ENCODE measurements at regions not wholly inside any gene's neighbourhood (a gene's known extent, or its start where the extent isn't known, plus 50 kb on each side); places are given as distances from the start of the nearest gene placed in this dataset.

GRCh38 chr10:113263056-113263455, 289.8 kb upstream of the HABP2 start:
- H2AFZ ChIP-seq (ENCODE audit: low read length): no peak overlapping the region

GRCh38 chr10:113264333-113265131, 288.3 kb upstream of the HABP2 start:
- H3K27me3 ChIP-seq (ENCODE audit: control insufficient read depth in 3 of 3, insufficient read depth in 3 of 3, low read depth in 1 of 3, low read length in 3 of 3): peaks cover 0 to 3% (median 0%) of the 10 kb centered on the region in 3 experiments
- WGBS, 2 donors (ENCODE audit: extremely low coverage in 2 of 2, insufficient read length in 2 of 2, insufficient replicate concordance in 1 of 2): no CpG with 5 or more reads among the region's 11 CpGs
- peak overlapping the region; percentile 86 for H3K18ac ChIP-seq (ENCODE audit: low read length)
- H3K4ac ChIP-seq (ENCODE audit: low read length): peak overlapping the region; percentile 45
- H3K36me3 ChIP-seq (replicated peaks in 1 of 2; ENCODE audit: control insufficient read depth in 2 of 2, insufficient read depth in 2 of 2, low read length in 2 of 2): no peaks in the 10 kb centered on the region
- H3K23ac ChIP-seq (ENCODE audit: low read depth, low read length, poor library complexity): no peak overlapping the region
- no peak overlapping the region for H2AFZ ChIP-seq (ENCODE audit: low read length)
- DNase-seq (ENCODE audit: low spot score): peak; percentile 47
- H2BK5ac ChIP-seq (ENCODE audit: low read length): no peak overlapping the region
- no peak overlapping the region for H3K4me3 ChIP-seq (ENCODE audit: low read length in 2 of 2)
- no peaks in the 10 kb centered on the region for H3K79me1 ChIP-seq (ENCODE audit: low read depth, low read length)
- H3K9me3 ChIP-seq (replicated peaks in 1 of 2; ENCODE audit: control insufficient read depth in 2 of 2, insufficient read depth in 1 of 2, low read depth in 1 of 2, low read length in 2 of 2): peaks cover 2% of the 10 kb centered on the region in 2 donors
- peak overlapping the region; percentile 51 for H3K27ac ChIP-seq (replicated peaks; ENCODE audit: low read length)
- peak overlapping the region; percentile 58 for H2AK5ac ChIP-seq (ENCODE audit: low read depth, low read length)
- no peak overlapping the region for H2BK15ac ChIP-seq (ENCODE audit: low read length)
- no peak overlapping the region for H3K14ac ChIP-seq (ENCODE audit: low read length)
- H3K9ac ChIP-seq (ENCODE audit: low read depth, low read length, poor library complexity): no peak overlapping the region
- no peak overlapping the region for H4K91ac ChIP-seq (ENCODE audit: low read depth, low read length, poor library complexity)
- H2BK120ac ChIP-seq (ENCODE audit: low read depth, low read length): no peak overlapping the region
- peaks cover 0 to 37% of the 10 kb centered on the region in 2 donors for H3K4me1 ChIP-seq (ENCODE audit: control insufficient read depth in 2 of 2, insufficient read depth in 1 of 2, low read depth in 1 of 2, low read length in 2 of 2)
- peak overlapping the region; percentile 93 for H2BK12ac ChIP-seq (ENCODE audit: low read length)
- H3K4me2 ChIP-seq (ENCODE audit: insufficient read depth, low read length, poor library complexity, severe bottlenecking): no peak overlapping the region
- H4K8ac ChIP-seq (ENCODE audit: low read depth, low read length): peak overlapping the region; percentile 17

More at GRCh38 chr10:113263056-113263455, 289.8 kb upstream of the HABP2 start:
- Histone ChIP-seq H3K9me3 (replicated peaks in 1 of 2; ENCODE audit: control insufficient read depth in 2 of 2, insufficient read depth in 1 of 2, low read depth in 1 of 2, low read length in 2 of 2) (peaks cover 2% of the 10 kb centered on the region in 2 donors), H3K79me1 (ENCODE audit: low read depth, low read length) (no peaks in the 10 kb centered on the region), H3K23ac (ENCODE audit: low read depth, low read length, poor library complexity) (no peak overlapping the region), H2BK15ac (ENCODE audit: low read length) (no peak overlapping the region), H3K27me3 (ENCODE audit: control insufficient read depth in 3 of 3, insufficient read depth in 3 of 3, low read depth in 1 of 3, low read length in 3 of 3) (peaks cover 0 to 3% (median 0%) of the 10 kb centered on the region in 3 experiments), H3K9ac (ENCODE audit: low read depth, low read length, poor library complexity) (no peak overlapping the region), H4K91ac (ENCODE audit: low read depth, low read length, poor library complexity) (no peak overlapping the region), H3K4ac (ENCODE audit: low read length) (no peak overlapping the region), H3K4me3 (ENCODE audit: low read length in 2 of 2) (no peak overlapping the region), H2BK120ac (ENCODE audit: low read depth, low read length) (no peak overlapping the region), H3K4me1 (ENCODE audit: control insufficient read depth in 2 of 2, insufficient read depth in 1 of 2, low read depth in 1 of 2, low read length in 2 of 2) (peaks cover 0 to 37% of the 10 kb centered on the region in 2 donors), H2AK5ac (ENCODE audit: low read depth, low read length) (no peak overlapping the region), H3K18ac (ENCODE audit: low read length) (peak overlapping the region; percentile 46), H3K4me2 (ENCODE audit: insufficient read depth, low read length, poor library complexity, severe bottlenecking) (no peak overlapping the region), H2BK12ac (ENCODE audit: low read length) (no peak overlapping the region), H3K27ac (replicated peaks; ENCODE audit: low read length) (no peak overlapping the region), H4K8ac (ENCODE audit: low read depth, low read length) (no peak overlapping the region), H2BK5ac (ENCODE audit: low read length) (no peak overlapping the region), H3K36me3 (replicated peaks in 1 of 2; ENCODE audit: control insufficient read depth in 2 of 2, insufficient read depth in 2 of 2, low read length in 2 of 2) (no peaks in the 10 kb centered on the region), H3K14ac (ENCODE audit: low read length) (no peak overlapping the region)
- no peak for DNase-seq (ENCODE audit: low spot score)
- no CpG with 5 or more reads among the region's 3 CpGs for WGBS, 2 donors (ENCODE audit: extremely low coverage in 2 of 2, insufficient read length in 2 of 2, insufficient replicate concordance in 1 of 2)

DNA sequence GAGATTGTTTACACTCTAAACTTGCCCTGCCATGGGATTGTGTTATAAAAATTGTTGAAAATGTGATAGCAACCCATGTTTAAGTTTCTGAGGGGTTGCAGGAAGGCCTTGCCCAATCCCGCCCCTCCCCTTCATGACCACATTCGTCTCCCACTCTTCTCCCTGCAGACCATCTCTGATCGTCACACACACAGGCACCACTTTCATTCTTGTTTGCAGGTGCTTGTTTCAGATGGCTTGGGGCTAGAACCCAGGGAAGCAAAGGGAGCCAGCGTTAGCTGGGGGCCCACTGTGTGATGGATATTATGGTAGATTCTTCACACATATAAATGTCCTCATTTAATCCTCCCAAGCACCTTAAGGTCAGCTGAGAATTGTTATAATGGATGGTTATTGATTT, 286.7 kb upstream of the HABP2 start:
- peaks cover 0 to 3% (median 0%) of the 10 kb centered on the region in 3 experiments for H3K27me3 ChIP-seq (ENCODE audit: control insufficient read depth in 3 of 3, insufficient read depth in 3 of 3, low read depth in 1 of 3, low read length in 3 of 3)
- DNase-seq (ENCODE audit: low spot score): no peak
- no peak overlapping the region for H2BK120ac ChIP-seq (ENCODE audit: low read depth, low read length)
- H2AFZ ChIP-seq (ENCODE audit: low read length): no peak overlapping the region
- no peaks in the 10 kb centered on the region for H3K36me3 ChIP-seq (replicated peaks in 1 of 2; ENCODE audit: control insufficient read depth in 2 of 2, insufficient read depth in 2 of 2, low read length in 2 of 2)
- no CpG with 5 or more reads among the region's 4 CpGs for WGBS, 2 donors (ENCODE audit: extremely low coverage in 2 of 2, insufficient read length in 2 of 2, insufficient replicate concordance in 1 of 2)
- H2BK5ac ChIP-seq (ENCODE audit: low read length): no peak overlapping the region
- no peak overlapping the region for H3K4me3 ChIP-seq (ENCODE audit: low read length in 2 of 2)
- H2BK12ac ChIP-seq (ENCODE audit: low read length): no peak overlapping the region
- H3K4me1 ChIP-seq (ENCODE audit: control insufficient read depth in 2 of 2, insufficient read depth in 1 of 2, low read depth in 1 of 2, low read length in 2 of 2): peaks cover 0 to 26% of the 10 kb centered on the region in 2 donors
- H3K23ac ChIP-seq (ENCODE audit: low read depth, low read length, poor library complexity): no peak overlapping the region
- no peak overlapping the region for H4K91ac ChIP-seq (ENCODE audit: low read depth, low read length, poor library complexity)
- no peak overlapping the region for H2AK5ac ChIP-seq (ENCODE audit: low read depth, low read length)
- no peak overlapping the region for H4K8ac ChIP-seq (ENCODE audit: low read depth, low read length)
- no peak overlapping the region for H3K27ac ChIP-seq (replicated peaks; ENCODE audit: low read length)
- H3K14ac ChIP-seq (ENCODE audit: low read length): no peak overlapping the region
- no peak overlapping the region for H3K9ac ChIP-seq (ENCODE audit: low read depth, low read length, poor library complexity)
- H3K18ac ChIP-seq (ENCODE audit: low read length): no peak overlapping the region
- H3K4ac ChIP-seq (ENCODE audit: low read length): no peak overlapping the region
- H3K9me3 ChIP-seq (replicated peaks in 1 of 2; ENCODE audit: control insufficient read depth in 2 of 2, insufficient read depth in 1 of 2, low read depth in 1 of 2, low read length in 2 of 2): peaks cover 2% of the 10 kb centered on the region in 2 donors
- H2BK15ac ChIP-seq (ENCODE audit: low read length): no peak overlapping the region
- H3K79me1 ChIP-seq (ENCODE audit: low read depth, low read length): no peaks in the 10 kb centered on the region
- no peak overlapping the region for H3K4me2 ChIP-seq (ENCODE audit: insufficient read depth, low read length, poor library complexity, severe bottlenecking)

Data from neuronal stem cell (in vitro differentiated cells).